ENCODE measurements at regions not wholly inside any gene's neighbourhood (a gene's known extent, or its start where the extent isn't known, plus 50 kb on each side); places are given as distances from the start of the nearest gene placed in this dataset.

- no peak for TF ChIP-seq CTCF (IDR thresholded peaks at IDR 0.05; ENCODE audit: extremely low read depth in 1 of 2, insufficient read depth in 1 of 2, low read depth in 1 of 2, low read length in 2 of 2)
- TF ChIP-seq EZH2 (IDR thresholded peaks at IDR 0.05; ENCODE audit: borderline replicate concordance, low read depth, low read length, severe bottlenecking) = no peak
- no peak for TF ChIP-seq POLR2A (IDR thresholded peaks at IDR 0.05; ENCODE audit: low read depth, low read length)
Observed at GRCh38 chr2:76564734-76565133, 854.0 kb upstream of the GCFC2 start.

Data from endothelial cell of umbilical vein (primary cell).